NK-92 (cell line): ENCODE measurements at regions not wholly inside any gene's neighbourhood (a gene's known extent, or its start where the extent isn't known, plus 50 kb on each side); places are given as distances from the start of the nearest gene placed in this dataset.

ENCODE experiments used
- DNase-seq: peaks from one replicate; lab custom pipeline; 2025; ENCODE audit not compliant: unreplicated experiment; lab: John Stamatoyannopoulos, UW

DNA sequence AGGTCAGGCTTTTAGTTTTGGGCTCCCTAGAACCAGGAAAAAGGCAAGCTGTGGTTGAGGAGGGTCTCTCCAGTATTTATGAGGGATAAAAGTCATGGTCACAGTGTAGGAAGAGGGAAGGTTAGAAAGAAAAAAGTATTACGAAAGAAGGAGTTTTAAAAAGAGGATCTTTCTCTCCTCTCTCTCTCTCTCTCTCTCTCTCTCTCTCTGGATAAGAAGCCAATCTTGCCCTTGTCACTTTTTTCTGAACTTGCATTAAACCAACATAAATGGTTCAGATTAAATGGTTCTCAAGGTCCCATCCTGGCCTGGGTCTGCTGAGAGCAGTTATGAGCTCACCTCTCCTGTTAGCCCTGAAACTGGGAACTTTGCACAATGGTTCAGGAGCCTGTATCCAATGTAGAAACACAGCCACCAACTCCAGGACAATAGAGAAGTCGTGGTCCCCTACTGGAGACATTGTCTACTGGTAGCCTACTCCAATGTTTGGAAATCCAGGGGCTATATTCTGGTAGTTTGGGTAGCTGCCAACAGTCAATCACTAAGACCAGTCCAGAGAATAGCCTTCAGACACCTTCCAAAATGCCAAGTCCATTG is 131.9 kb downstream of the DAD1 start:
- DNase-seq, result no peak

DNA sequence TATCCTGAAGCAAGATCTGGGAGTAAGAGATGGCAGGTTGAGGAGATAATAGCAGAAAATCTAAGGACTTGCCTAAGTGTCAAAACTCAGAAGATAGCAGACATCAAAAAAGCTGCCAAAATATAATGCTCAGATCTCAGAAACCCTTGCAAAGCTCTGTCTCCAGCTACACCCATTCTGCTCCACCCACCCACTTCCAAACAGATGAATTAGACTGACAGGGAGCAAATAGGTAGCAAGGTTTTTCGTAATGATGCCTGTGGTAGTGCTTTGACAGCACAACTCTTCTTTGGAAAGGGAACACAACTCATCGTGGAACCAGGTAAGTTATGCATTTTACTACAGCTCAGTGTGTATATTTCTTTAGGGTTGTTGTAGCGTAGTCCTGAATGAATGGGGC is 132.6 kb downstream of the DAD1 start:
- DNase-seq, result no peak

GRCh38 chr14:22452330-22452729 is 136.7 kb downstream of the DAD1 start:
- DNase-seq, result no peak

- no peak for DNase-seq
Measured at GRCh38 chr14:22450266-22450665, 138.8 kb downstream of the DAD1 start.

DNA sequence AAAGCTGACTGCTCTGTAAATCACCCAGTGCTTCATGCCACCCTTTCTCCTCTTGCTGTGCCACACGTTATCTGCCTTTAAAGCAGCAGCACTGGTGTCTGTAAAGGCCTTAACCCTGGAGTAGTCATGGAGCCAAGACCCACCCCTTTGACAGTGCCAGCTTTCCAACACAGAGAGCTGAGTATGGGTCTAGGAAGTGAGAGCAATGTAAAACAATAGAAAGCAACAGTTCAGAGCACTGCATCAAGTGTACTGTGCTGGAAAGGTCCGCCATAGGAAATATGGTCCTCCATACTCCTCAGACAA is 139.5 kb downstream of the DAD1 start:
- no peak for DNase-seq

GRCh38 chr14:22448905-22449599 is 140.0 kb downstream of the DAD1 start:
- no peak for DNase-seq

DNA sequence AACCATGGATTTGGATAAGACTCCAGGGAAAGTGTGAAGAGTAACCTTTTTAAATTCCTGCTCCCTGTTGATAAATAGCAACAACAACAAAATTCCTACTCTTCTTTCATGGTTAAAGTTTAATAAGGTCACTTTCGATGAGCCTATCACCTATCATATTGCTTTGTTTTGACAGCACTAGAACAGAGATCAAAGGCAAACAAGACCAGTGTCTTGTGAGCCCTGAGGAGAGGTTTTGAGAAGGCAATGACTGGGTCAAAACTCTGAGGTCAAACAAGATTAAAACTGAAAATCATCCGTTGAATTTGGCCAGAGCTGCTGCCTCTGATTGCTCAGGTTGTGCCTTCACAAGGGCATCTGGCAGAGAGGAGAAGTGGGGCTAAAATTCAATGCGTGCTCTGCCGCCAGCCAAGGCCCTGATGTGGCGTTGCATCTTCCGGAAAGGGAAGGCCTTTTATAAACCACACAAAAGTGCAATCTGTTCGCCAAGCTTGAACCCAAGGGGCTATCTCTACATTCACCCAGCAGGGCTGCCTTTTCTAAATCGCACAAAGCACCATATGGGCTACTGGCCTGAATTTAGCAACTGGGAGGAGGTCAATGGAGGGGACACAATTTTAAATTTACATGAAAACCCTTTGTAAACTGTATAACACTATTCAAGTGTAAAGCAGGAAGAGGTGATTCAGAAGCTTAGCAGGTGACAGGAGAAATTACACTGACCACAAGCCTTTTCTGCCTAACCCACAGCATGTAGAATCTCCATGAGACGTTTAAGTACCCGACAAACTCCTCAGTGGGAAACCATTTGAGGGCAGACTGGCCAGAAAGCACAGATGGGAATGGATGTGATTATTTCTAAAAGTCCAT is 140.8 kb downstream of the DAD1 start:
- no peak for DNase-seq

DNA sequence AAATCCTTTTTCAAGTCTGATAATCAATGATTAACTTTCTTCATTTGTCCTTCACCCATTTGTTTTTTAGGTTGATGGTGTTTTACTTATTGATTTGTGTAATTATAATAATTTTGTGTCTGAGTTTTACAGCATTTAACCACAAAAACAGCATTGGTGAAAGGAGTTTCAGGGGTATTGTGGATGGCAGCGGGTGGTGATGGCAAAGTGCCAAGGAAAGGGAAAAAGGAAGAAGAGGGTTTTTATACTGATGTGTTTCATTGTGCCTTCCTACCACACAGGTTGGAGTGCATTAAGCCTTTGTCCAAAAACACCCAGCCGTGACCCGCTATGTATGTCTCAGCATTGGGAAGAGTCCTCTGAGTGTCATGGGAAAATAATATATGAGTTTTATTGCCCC is 150.3 kb downstream of the DAD1 start:
- no peak for DNase-seq

GRCh38 chr14:22434901-22435550 is 154.0 kb downstream of the DAD1 start:
- DNase-seq, result no peak

GRCh38 chr14:22434030-22434429 is 155.0 kb downstream of the DAD1 start:
- no peak for DNase-seq

DNA sequence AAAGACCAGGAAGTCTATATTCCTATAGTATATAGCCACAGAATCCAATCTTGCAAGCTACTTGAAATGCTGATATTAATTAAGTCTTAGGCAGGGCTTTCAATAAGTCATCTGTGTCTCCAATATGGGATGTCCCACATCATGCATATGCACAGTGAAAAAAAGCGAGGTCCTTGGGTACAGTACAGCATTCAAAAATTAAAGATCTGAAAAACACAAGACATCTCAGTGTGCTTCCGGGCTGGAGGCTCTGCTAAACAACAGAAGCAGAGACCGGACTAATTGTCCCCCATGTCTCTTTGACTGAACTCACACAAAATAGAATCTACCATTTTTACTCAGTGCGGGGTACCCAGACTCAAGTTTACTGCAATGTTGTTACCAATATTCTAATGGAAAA is 156.0 kb downstream of the DAD1 start:
- no peak for DNase-seq

GRCh38 chr14:22432348-22432976 is 156.6 kb downstream of the DAD1 start:
- no peak for DNase-seq

DNA sequence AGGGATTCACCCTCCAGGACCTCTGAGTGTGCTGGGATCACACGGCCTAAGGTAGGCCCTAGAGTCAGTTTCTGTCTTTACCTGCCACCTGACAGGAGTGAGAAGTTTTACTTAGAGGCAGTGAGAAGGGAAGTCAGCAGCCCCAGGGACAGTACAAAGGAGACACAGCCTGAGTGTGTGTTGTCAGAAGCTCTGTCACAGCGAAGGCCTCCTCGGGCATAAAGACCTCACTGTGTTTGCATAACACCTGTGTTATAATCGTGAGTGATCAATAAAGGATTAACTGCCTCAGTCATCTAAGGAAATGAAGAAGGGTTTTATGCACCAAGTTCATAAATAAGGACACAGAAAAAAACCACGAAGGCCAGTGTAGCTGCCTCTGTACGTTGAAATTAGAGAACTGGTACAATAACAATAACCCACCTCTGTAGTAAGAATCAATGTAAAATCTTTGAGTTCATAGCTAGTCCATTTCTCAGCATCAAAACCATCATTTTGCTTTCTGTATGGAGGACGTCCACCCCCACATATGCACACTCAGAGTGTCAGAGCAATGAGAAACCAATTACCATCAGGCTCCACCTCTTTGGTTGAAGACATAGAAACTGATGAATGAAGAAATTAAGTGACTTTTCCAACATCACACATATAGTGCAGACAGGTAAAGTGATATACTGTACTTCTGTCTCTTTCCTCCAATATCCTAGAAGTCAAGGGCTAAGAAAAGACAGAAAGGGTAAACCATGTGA is 159.3 kb downstream of the DAD1 start:
- DNase-seq, result no peak

GRCh38 chr14:22428700-22429291 is 160.2 kb downstream of the DAD1 start:
- DNase-seq, result no peak

DNA sequence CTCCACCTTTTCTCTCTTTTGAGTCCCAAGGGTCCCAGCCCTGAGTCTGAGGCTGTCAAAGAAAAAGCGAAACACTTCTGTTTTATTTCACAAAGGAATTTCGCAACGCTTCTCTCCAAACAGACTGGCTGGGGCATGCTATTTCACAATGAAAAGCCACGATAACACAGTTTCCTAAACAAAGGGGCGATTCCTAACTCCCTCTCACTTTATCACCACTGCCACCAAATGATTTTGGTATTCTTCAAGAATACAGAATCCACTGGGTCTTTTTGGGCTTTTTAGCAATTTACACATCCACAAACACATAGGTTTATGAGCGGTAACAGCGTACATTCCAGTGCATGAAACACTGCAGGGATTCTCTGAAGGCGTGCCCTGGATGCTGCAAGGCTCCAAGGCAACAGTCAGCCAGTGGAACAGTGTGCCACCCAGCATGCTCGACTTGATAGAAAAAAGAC is 161.2 kb downstream of the DAD1 start:
- no peak for DNase-seq

GRCh38 chr14:22426711-22427110 is 162.3 kb downstream of the DAD1 start:
- no peak for DNase-seq

GRCh38 chr14:22423958-22424357 is 165.1 kb downstream of the DAD1 start:
- no peak for DNase-seq

DNA sequence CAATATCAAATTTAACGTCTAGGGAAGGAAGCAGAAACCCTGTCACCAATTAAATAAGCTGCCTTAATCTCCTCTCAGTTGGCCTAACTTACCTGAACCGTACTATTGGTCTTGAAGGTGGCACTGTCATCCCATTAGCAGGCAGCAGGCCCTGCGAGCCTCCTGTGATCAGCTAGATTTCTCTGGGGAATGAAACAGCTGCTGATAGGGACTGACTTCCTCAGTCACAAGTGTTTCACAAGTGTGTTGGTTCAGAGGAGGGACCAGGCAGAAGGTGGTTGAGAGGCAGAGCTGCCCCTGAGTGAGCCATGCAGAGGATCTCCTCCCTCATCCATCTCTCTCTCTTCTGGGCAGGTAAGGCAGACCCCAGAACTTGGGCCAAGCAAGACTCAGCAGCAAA is 166.8 kb downstream of the DAD1 start:
- DNase-seq, result no peak

DNA sequence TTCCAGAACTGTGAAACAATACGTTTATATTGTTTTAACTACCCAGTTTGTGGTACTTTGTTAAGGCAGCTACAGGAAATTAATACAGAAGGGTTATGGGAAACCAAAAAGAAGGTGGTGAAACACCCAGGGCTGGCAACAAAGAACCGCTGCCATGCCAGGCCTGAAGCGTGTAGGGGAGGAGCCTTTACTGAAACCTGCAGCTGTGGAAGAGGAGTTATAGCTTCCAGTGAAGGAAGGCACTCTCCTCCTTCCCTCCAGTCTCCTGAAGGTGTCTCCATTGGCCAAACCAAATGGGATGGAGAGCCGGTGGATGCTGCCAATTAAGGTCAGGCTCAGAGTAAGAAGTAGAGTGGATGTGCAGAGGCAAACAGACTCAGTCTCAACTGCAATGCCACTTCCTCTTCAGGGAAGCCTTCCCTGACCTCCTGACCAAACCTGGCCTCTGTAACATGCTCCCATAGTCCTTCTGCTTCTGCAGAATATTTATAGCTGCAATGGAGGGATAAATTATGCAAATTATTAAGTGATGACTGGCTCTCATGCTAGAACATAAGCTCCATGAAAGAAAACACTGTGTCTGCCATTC is 168.3 kb downstream of the DAD1 start:
- DNase-seq, result no peak

DNA sequence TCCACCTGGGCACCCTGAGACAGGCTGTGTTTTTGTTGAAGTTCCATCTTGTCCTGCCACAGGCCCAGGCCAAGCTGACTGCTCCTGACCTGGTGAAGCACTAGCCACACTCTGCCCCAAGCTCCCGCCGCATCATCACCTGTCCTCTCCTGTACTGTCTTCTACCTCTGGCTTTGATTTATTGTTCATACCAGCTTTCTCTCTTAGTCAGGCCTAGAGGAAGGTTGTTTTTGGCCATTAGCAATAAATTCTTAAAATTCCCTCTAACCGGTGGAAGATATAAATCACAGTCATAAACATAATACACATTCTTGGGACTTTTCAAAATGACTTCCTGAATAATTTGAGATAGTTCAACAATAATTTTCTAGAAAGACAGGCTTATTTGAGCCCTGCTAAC is 169.4 kb downstream of the DAD1 start:
- DNase-seq, result no peak
